ENCODE measurements at regions not wholly inside any gene's neighbourhood (a gene's known extent, or its start where the extent isn't known, plus 50 kb on each side); places are given as distances from the start of the nearest gene placed in this dataset.
"Not testable (repeated sequence)": the region's sequence is repeated elsewhere in the genome, so short reads cannot be mapped to it uniquely, and the experiment has no call there.

DNA sequence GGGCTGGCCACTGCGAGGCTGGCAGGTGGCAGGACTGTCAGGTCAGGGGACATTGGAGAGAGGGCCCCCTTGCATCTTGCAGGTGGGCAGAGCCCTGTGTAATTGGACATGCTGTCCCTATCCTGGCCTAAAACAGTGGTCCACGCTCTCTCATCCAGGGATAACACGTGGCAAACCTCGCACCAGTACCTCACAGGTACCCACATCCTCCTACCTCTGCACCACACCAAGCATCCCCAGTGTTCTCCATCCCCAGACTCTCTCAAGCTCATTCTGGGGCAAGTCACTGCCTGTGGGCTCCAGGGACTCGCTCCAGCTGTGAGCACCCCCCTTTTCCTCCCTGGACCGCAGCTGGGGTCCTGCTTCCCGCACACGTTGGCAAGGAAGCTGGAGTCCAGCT is 212.3 kb upstream of the LRRC61 start:
- DNase-seq = not testable (repeated sequence)

DNA sequence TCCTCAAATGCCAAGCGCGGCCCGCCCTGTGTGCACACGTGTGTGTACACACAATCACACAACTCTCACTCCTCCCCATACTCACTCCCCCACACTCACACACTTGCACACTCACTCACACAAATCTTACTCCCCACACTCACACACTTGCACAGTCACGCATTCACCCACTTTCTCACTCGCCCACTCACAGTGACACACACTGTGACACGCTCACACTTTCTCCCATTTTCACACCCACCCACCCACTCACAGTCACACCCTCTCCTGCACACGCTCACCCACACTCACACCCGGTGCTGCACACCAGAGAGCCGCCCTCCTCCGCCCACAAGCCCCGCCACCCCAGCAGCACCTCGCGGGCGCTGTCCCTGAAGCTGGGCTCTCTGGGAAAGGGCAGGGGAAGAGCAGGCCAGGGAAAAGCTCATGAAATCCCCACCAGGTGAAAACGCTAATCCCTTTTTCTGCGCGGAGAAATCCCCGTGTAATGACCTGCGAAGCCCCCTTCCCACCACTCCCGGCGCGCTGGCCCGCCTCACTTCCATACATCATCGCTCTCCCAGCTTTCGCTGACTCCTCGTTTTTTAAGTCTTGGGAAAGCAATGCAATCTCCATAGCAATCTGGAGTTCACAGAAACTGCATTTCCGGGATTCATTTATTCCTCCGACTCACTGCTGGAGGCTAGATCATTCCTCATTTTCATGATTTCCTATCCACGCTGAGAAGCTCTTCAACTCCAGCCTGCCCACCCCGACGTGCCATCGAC is 211.6 kb upstream of the LRRC61 start:
- DNase-seq = not testable (repeated sequence)

DNA sequence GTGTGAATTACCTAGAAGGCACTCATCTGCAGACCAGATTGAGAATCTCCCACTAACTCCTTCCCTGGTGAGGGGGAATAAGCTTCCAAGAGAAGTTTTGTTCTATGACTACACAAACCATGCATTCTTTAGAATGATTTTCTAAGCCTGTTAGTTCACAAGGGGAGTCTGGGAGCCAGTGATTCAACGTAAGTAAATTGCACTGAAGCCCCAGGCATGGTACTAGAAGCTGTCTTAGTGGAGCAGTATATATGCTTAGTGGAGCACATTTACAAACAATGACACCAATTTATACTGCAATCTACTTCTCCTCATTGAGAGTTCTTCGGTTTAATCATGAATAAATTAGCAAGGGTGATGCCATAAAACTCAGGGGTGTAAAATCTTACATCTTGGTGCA is 209.9 kb upstream of the LRRC61 start:
- not testable (repeated sequence) for DNase-seq

DNA sequence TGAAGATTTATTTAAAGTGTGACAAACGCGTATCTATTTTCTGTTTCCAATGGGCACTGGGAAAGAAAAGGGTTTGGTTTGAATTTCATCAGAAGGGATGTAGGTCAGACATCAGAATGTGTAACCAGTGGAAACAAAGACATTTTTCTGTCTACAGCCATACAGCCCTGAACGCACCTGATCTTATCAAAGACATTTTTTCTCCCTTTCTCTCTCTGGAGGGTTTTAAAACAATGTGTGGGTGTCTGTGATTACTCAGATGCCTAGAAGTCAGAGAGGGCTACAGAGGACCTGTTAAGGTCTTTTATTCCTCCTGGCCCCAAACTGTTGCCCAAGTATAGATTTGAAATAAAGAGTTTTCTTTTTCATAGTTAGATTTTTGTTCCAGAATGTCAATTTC is 208.6 kb upstream of the LRRC61 start:
- not testable (repeated sequence) for DNase-seq

DNA sequence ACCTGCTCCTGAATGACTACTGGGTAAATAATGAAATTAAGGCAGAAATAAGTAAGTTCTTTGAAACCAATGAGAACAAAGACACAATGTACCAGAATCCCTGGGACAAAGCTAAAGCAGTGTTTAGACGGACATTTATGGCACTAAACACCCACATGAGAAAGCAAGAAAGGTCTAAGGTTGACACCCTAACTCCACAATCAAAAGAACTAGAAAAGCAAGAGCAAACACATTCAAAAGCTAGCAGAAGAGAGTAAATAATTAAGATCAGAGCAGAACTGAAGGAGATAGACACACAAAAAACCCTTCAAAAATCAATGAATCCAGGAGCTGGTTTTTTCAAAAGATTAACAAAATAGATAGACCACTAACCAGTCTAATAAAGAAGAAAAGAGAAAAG is 203.2 kb upstream of the LRRC61 start:
- not testable (repeated sequence) for DNase-seq

DNA sequence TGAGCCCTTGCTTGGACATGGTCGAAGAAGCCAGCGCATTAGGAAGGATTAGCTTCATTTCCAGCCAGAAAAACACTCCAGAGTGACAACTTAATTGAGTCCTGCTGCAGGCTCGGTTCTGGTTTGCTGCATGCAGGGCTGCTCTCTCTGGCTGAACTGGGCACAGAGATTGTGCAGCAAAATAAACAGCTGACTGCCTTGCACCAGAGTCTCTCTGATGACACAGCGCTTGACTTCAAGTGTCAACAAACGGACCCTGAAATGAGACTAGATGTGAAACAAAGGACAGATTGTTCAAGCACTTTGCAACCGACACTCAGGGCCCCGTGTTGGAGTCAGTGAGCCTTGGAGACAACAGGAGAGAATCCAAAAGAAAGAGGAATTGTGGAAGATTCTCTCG is 197.3 kb upstream of the LRRC61 start:
- DNase-seq = not testable (repeated sequence)

DNA sequence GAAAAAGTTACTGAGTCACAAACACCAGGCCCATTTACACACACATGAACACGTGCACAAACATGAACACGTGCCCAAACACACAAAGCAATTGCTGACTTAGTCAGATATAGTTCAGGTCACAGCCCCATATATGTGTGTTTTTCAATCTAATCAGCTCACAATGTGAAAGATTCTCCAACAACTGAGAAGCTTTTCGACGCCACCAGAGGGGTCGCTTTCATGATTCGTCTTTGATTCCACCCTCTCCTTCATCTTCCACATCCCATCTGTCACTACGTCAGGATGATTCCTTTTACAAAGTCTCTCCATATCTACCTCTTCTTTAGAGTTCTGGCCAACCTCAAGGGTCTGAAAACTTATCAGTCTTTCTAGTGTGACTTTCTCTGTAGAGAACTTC is 188.7 kb upstream of the LRRC61 start:
- not testable (repeated sequence) for DNase-seq

DNA sequence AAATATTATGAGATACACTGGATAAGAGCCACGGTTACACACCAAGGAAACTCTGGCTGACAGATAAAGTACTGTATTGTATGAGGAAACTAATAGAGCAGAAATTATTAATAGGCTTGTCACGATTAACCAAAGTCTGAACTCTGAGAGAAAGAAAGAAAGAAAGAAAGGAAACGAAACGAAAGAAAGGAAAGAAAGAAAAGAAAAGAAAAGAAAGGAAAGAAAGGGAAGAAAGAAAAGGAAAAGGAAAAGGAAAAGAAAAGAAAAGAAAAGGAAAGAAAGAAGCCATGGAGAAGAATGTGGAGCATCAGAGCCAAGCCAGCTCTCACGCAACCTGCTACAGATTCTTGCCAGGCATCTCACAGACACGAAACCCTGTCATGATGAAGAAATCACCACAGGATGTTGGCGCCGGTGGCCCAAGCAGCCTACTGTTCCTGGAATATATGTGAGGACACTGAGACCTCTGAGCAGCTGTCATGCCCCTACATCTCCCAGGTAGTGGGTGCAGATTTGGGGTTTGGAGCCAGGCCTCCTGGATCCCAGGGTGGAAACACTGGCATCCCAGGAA is 187.4 kb upstream of the LRRC61 start:
- not testable (repeated sequence) for DNase-seq

DNA sequence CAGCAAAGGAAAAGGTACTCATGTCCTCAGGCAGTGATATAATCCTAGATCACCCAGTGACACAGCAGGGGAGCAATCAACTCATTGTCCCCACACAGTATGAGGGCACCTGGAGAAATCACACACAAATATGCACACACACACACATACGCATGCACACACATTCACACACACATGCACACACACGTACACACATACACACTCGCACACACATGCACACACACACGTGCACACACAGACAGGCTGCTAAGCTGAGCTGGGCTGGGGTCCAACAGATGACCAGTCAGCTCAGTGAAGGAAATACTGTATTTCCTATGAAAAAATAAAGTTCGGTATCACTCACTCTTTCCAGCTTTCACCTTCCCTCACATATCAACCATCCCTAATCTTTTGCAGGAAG is 183.3 kb upstream of the LRRC61 start:
- not testable (repeated sequence) for DNase-seq

DNA sequence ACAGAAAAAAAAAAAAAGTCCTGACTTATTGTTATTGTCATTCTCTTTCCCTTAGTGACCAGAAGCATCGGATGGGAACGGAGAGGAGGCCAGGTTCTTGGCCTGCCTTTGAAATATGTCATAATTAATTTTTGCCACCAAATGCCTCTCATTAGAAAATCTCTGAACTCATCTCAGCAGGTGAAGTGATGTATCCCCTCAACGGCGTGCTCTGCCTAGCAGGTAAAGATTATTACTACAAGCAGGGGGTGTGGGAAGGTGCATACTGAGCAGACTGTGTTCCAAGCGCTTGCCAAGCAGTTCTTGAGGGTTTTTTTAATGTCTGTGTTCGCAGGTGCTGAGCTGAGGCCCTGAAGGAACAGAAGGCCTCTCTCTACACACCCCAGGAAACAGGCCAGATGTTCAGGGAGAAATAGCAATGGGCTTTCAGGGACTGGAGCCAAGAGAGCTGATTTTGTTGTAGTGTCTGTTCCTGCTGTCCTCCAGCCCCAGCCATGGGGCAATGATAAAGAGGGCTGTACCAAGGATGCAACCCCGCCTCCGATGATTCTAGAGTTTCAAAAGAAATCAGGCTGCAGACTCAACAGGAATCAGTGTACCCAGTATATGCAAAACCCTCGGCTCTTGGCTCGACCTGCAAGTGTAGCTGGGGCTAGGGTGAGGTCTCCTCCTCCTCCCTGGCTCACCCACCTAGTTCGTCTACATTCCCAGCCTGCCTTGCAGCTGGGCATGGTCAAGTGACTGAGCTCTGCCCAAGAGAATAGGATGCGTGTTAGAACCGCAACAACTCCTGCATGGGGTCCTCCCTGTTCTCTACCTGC is 181.4 kb upstream of the LRRC61 start:
- not testable (repeated sequence) for DNase-seq

DNA sequence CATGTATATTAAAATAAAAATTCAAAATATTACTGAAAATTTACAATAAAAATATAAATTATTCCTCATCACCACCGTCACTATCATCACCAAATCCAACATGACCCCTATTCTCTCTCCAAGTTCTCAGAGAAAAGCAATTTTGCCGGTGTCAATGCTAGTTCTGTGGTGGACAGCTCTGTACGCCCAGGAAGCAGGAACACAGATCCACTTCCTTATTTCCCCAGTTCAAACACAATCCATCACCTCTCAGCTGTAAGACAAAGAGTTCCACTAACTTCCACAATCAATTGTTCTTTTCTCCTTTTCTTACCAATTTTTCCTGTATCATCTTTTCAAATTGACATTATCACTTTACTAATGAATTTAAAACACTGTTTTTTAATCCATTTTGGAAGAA is 177.0 kb upstream of the LRRC61 start:
- DNase-seq = not testable (repeated sequence)

DNA sequence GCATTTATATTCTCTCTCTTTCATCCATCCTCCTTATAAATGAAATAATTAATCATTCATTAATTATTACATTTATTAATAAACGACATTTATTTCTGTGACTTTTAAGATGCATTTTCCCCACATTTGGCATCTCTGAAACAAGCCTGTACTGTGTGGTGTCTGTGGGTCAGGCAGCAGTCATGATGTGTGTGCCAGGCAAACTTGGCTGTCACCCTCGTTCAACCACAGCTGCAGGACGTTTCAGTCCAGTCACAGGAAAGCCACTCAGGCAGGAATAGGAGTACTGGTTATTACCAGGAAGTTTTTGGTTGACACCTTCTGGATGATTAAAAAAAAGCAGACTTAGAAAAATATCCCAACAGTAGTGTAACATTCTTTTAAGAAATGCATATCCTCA is 175.6 kb upstream of the LRRC61 start:
- DNase-seq = not testable (repeated sequence)

DNA sequence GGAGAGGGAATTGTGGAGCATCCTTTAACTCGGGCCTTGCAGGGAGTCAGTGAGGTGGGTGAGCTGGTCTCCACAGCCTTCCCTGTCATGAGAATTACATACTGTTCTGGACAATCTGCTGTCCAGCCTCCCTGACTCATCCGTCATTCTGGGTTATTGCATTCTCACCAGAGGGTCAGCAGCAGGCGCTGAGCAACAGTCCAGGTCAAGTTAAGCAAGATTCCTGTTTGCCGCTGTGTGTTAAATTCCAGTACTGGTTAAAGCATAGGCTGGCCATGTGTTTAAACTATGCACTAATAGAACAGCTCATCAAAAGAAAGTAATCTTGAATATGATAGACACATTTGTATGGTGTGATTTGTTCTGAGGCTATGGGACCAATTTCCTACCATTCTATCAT is 167.1 kb upstream of the LRRC61 start:
- not testable (repeated sequence) for DNase-seq

DNA sequence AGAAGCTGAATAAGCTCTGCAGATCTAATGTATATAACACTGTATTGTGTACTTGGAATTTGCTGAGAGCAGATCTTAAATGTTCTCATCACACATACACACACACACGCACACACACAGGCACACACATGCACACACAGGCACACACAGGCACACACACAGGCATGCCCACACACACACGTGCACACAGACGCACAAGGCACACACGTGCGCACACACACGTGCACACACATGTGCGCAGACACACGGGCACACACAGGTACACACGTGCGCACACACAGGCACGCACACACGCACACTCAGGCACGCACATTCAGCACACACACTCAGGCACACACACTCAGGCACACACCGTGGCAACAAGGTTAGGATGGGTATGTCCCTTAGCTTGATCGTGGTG is 164.5 kb upstream of the LRRC61 start:
- DNase-seq = not testable (repeated sequence)

DNA sequence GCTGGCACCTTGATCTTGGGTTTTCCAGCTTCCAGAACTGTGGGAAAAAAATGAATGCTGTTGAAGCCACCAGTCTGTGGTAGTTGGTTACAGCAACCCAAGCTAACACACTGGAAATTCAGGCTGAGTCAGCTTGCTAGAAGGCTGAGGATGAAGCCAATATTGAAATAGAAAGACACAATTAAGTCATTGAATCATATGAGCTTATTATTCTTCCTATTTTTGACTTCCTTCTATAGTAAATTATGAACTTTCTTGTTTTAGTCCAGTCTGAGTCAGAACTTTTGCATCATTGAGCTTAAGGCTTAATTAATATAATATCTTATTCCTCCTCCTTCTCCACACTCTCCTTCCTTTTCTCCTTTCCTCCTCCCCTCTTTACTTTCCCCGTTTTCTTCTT is 153.6 kb upstream of the LRRC61 start:
- DNase-seq = not testable (repeated sequence)

DNA sequence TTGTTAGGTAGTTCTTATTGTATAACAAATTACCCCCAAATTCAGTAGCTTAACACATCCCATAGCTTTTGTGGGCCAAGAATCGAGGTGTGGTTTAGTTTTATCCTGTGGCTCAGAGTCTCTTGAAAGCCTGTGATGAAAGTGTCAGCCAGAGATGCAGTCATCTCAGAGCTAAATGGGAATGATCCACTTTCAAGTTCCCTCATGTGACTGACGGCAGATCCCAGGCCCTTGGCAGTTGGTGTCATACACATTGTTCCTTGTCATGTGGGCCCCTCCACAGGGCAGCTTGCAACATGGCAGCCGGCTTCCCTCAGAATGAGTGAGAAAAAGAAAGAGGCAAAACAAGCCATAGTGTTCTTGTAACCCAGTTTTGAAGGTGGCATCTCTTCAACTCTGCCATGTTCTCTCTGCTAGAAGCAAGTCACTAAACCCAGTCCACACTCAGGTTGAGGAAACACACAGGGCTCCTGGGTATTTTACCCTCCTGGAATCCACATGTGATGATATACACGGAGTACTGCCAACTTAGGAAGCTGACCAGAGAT is 153.1 kb upstream of the LRRC61 start:
- DNase-seq = not testable (repeated sequence)

DNA sequence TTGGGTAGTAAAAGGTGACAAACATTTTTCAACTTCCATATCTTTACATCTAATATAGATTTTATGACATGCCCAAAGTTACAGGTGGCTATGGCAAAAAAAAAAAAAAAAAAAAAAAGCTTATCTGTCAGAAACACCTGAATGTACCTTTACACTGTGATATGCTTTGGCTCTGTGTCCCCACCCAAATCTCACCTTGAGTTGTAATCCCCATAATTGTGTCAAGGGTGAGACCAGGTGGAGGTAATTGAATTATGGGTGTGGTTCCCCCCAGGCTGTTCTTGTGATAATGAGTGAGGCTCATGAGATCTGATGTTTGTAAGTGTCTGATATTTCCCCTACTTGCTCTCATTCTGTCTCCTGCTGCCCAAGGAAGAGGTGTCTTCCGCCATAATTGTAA is 139.6 kb upstream of the LRRC61 start:
- not testable (repeated sequence) for DNase-seq

DNA sequence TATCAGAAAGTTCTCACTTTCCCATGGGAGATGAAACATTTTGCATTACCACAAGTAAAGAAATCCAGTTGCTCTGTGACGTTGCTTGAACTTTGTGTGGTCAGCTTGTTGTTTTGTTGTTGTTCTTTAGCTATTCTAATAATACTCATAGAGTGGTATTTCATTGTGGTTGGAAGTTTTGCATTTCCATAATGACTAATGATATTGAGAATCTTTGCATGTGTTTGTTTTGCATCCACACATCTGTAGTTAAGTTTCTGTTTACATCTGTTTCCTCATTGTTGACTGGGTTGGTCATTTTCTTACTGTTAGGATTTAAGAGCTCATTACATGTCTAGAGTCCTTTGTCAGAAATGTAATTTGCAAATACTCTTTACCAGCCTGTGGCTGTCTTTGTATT is 133.2 kb upstream of the LRRC61 start:
- DNase-seq = not testable (repeated sequence)

DNA sequence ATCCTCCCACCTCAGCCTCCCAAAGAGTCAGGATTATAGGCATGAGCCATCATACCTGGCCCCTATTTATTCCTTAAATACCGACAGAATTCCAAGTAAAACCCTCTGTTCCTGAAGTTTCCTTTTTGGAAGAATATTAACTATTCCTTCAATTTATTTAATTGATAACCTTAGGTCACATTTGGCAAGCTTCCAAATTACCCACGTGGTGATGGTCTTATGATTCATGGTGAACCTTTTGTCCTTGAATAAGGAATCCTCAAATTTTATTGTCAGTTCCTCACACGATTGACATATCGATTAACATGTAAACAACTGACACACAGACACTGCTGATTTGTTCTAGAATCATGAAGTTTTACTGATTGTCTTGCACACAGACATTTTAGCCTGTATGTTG is 130.6 kb upstream of the LRRC61 start:
- not testable (repeated sequence) for DNase-seq

DNA sequence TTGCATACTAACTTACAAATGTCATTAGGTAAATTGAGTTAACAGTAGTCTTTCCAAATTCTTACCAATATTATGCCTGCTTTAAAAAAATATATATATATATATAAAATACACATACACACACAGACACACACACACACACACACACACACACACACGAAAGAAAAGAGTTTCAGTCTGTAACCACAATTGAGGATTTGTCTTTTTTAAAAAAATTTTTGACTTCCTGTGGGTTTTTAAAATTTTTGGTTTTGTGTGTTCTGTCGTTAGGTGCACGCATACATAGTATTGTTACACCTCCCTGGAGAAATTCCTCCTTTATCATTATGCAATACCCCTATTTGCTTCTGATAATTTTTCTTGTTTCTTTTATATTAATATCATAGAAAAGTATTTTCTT is 129.3 kb upstream of the LRRC61 start:
- not testable (repeated sequence) for DNase-seq

Data from fibroblast of skin of right biceps (primary cell).